OCI-LY7 (cell line): ENCODE measurements at regions not wholly inside any gene's neighbourhood (a gene's known extent, or its start where the extent isn't known, plus 50 kb on each side); places are given as distances from the start of the nearest gene placed in this dataset.
"Not testable (repeated sequence)": the region's sequence is repeated elsewhere in the genome, so short reads cannot be mapped to it uniquely, and the experiment has no call there.

Source experiments
- EZH2phosphoT487 ChIP-seq: fragments of 200-600 bp; sonication (generic); IDR thresholded peaks from 2 replicates; pipeline ENCODE4 v1.6.1; 2018; ENCODE audit warnings: low read depth, borderline replicate concordance, mild to moderate bottlenecking, mixed run types, antibody characterized with exemption, low read length, moderate library complexity, mixed read lengths
- TF ChIP-seq, protein P1 (sequence below): fragments of 200-600 bp; sonication (generic); conservative IDR thresholded peaks from 2 replicates; pipeline ENCODE4 v1.5.1; 2014; ENCODE audit warnings: mild to moderate bottlenecking, antibody characterized with exemption, low read length, moderate library complexity, mixed read lengths

DNA sequence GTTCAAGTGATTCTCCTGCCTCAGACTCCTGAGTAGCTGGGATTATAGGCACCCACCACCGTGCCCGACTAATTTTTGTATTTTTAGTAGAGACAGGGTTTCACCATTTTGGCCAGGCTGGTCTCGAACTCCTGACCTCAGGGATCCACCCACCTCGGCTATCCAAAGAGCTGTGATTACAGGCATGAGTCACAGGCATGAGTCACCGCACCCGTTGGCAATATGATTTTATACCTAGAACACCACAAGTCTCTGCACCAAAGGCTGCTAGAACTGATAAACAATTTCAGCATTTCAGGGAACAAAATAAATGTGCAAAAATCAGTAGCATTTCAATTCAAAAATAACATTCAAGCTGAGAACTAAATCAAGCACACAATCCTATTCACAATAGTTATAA lies 1177.6 kb downstream of the STIM2 start:
- TF ChIP-seq, protein P1, sequence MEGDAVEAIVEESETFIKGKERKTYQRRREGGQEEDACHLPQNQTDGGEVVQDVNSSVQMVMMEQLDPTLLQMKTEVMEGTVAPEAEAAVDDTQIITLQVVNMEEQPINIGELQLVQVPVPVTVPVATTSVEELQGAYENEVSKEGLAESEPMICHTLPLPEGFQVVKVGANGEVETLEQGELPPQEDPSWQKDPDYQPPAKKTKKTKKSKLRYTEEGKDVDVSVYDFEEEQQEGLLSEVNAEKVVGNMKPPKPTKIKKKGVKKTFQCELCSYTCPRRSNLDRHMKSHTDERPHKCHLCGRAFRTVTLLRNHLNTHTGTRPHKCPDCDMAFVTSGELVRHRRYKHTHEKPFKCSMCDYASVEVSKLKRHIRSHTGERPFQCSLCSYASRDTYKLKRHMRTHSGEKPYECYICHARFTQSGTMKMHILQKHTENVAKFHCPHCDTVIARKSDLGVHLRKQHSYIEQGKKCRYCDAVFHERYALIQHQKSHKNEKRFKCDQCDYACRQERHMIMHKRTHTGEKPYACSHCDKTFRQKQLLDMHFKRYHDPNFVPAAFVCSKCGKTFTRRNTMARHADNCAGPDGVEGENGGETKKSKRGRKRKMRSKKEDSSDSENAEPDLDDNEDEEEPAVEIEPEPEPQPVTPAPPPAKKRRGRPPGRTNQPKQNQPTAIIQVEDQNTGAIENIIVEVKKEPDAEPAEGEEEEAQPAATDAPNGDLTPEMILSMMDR: not testable (repeated sequence)
- TF ChIP-seq EZH2phosphoT487: not testable (repeated sequence)
